ENCODE measurements at regions not wholly inside any gene's neighbourhood (a gene's known extent, or its start where the extent isn't known, plus 50 kb on each side); places are given as distances from the start of the nearest gene placed in this dataset.

GRCh38 chr5:99187611-99188010, 258.8 kb upstream of the CHD1 start:
- TF ChIP-seq CTCF (conservative IDR thresholded peaks at IDR 0.05) (no peak), ZFX (IDR thresholded peaks at IDR 0.05) (no peak)

Measured in C4-2B (cell line).